Left lobe of liver (tissue), 2 donors: ENCODE measurements at regions not wholly inside any gene's neighbourhood (a gene's known extent, or its start where the extent isn't known, plus 50 kb on each side); places are given as distances from the start of the nearest gene placed in this dataset.
A peak's percentile ranks its signal among the peaks of the same experiment; 100 is the strongest.

Experiments used
- ATAC-seq: fragments of 200-7000 bp; cut with Tn5 transposase; one replicate; pipeline ENCODE4 v1.9.1; 2020; ENCODE audit warnings: mild to moderate bottlenecking, moderate library complexity
- DNase-seq: peaks from one replicate; pipeline ENCODE4 v3.0.0-alpha.2; 2020; ENCODE audit warnings: low spot score
- donor health status: DM: no; HTN: no; CAD: no; lungs with moderate emphysema.
- donor health status: DM: no; HTN: yes; CAD: no.

DNA sequence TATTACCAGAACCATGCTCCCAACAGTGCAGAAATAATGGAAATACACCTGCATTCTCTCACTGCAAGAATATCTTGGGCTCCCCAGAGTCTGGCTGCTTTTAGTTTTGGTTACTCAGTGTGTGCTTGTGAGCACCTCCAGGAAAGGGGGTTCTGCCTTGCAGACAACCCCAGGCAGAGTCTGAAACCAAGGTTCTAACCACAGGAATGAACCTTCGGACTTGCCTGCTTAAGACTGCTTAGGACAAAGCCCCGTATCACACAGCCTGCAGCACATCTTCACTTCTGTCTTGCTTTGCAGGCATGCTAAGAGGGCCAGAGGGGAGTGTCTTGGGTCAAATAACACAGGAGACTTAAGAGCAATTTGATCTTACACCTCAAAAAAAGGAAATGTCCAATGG lies 94.8 kb upstream of the SPATA31C2 start:
- DNase-seq (no peak), ATAC-seq (no peak)

- ATAC-seq: no peak
- DNase-seq: no peak
These were observed 92.3 kb upstream of the SPATA31C2 start for GRCh38 chr9:88230612-88231011.

DNA sequence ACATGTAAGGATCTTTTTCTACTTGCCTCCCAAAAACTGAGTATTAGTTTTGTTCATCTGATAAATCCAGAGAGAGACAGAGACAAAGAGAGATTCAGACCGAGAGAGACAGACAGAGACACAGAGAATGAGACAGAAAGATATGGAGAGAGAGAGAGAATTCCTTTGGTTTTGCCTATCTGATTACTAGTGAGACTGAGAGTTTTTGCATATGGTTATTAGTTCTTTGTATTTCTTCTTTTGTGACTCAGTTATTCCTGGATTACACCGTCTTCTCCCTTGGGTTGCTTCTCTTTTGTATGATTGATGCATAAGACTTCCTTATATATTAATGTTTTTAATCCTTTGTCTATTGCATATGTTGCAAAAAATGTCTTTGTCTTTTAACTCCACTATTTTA lies 91.2 kb upstream of the SPATA31C2 start:
- ATAC-seq (no peak), DNase-seq (no peak)

- no peak for DNase-seq
- no peak for ATAC-seq
These were observed 86.7 kb upstream of the SPATA31C2 start for GRCh38 chr9:88224938-88225337.

DNA sequence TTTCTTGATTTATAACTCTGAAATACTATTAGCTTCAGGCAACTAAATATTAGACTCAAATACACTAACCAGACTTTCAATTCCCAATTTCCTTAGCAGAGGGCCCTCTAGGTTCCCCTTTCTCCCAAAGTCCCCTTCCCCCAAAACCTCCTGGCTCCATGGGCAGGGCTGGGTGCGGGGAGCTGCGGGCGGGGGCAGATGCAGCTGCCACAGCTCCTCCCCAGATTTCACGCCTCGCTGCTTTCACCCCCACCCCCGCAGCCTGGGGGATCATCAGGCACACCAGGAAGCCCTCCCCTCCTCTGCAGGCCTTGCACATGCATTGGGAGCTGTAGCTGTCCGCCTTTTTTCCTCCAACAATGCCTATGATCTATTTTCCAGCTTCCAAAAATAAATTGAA lies 82.8 kb upstream of the SPATA31C2 start:
- no peak for ATAC-seq
- no peak for DNase-seq

DNA sequence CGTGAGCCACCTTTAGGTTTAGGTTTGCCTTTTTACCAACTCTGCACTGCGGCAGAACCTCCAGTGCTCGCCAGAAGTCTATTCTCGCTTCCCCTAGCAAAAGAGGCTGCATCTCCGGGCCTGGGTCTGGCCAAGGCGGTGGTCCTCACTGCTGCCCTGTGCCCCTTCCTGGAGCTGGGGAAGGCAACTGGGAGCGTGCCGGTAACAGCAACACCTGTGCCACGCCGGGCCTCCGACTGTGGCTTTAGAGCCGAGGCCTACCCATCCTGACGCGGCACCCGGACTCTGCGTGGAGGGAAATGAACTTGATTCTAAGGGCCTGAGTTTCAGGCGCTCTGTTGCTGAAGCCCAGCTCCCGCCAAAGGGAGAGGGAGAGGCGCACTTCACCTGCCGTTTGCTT lies 82.4 kb upstream of the SPATA31C2 start:
- DNase-seq (no peak), ATAC-seq (no peak)

DNA sequence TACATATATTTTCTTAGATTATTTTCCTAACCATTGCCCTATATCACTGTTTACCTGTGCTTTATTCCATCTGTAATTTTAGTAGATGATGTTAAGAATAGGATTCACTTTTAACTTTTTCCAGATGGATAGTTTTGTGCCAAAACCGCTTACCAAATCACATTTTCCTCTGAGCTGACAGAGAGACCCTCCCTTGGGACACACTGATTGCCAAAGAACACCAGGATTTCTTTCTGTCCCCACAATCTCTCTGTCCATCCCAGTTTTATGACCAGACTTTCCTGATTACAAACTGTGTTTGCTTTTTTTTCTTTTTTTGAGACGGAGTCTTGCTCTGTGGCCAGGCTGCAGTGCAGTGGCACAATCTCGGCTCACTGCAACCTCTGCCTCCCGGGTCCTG lies 81.3 kb upstream of the SPATA31C2 start:
- DNase-seq: no peak

DNA sequence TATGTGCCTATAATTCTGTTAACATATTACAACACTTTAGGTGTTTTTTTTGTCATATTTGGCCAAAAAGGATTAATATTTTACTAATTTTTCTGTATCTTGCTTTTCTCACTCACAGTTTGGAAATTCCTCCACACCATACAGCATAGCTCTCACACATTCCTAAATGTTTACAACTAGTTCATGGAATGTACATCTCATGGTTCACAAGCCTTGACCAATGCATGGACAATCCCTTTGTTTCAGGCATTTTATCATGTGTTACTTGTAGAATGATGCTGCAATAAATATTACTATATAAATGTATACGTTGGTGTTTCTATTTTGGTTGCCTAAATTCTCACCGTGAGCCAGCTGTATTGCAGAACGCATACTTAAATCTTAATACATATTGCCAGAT lies 80.5 kb upstream of the SPATA31C2 start:
- no peak for ATAC-seq
- DNase-seq: no peak

More for the DNA sequence above, 81.3 kb upstream of the SPATA31C2 start:
- no peak for ATAC-seq

DNA sequence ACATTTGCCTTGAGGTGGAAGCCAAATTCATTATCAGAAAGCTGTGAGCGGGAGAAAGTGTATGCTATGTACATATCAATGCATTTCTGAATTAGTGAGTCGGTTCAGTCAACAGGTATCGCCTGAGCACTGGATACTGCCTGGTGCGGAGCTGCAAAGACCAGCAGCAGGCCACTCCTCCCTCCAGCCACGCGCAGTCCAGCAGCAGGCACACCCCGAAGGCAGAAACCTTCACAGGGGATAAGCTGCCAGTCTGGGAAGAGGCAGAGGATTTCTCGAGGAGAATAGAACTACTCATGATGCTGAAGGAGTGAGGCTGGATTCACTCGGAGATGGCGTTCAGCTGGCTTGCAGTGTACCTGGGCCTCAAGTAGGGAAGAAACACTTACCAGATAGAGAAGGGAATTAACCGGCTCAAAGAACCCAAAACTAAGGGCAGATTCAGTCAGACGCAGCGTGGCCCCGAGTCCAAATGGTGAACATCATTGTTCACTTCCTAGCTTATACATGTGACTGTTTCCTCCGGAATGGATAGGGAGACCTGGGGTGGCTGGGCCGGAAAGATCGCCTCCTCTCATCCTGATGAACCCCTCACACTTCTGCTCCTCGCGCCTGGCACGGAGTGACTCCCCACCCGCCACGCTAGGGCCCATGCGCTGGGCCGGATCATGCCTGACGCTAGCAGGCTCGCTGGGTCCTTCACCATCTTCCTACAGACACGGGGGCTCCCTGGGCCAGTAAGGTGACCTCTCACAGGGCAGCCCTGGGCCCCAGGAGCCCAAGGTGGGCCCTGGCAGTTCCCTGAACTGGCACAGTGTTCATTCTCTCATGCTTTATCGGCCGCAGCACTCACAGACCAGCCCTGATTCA lies 78.1 kb upstream of the SPATA31C2 start:
- no peak for DNase-seq
- no peak for ATAC-seq

DNA sequence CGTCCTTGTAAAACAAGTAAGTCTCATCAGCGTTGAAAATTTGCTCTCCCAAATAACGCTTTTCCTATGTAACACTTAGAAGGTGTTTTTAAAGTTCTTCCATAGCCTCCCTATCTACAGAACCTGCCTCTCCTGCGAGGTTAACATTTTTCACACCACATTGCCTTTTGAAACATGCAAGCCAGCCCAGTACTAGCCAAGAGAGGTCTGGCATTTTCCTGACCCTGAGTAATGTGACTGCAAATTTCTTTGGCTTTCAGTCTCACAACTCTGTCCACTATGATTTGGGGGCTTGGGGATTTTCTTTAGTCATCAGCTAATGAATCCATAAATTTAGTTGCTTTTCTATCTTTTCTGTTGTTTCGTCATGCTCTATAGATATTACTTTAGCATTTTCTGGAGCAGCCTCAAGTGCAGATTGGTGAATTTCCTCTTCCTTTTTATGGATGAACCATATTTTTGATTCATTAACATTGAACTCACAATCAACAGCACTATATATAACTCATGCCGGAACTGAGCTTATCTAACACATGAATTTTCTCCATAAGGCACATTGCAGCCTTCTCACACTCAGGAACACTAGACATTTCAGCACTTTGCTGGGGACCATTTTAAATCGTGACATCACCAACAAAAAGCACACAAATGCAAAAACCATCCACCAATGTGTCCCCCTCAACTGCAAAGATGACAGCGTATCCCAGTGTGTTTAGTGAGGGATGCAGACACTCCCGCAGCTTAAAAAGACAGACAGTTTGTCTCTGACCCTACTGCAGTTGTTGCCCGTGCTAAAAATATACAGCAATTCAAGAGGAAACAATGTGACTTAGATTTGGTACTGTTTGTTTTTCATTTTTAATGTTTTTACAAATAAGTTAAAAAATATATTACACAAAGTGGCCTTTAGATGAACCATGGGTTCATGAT lies 77.2 kb upstream of the SPATA31C2 start:
- no peak for DNase-seq

GRCh38 chr9:88202321-88202720 lies 64.0 kb upstream of the SPATA31C2 start:
- ATAC-seq: no peak
- no peak for DNase-seq

More for the DNA sequence above, 77.2 kb upstream of the SPATA31C2 start:
- ATAC-seq: no peak

- DNase-seq: no peak
These were observed 60.1 kb upstream of the SPATA31C2 start for GRCh38 chr9:88198341-88198807.

DNA sequence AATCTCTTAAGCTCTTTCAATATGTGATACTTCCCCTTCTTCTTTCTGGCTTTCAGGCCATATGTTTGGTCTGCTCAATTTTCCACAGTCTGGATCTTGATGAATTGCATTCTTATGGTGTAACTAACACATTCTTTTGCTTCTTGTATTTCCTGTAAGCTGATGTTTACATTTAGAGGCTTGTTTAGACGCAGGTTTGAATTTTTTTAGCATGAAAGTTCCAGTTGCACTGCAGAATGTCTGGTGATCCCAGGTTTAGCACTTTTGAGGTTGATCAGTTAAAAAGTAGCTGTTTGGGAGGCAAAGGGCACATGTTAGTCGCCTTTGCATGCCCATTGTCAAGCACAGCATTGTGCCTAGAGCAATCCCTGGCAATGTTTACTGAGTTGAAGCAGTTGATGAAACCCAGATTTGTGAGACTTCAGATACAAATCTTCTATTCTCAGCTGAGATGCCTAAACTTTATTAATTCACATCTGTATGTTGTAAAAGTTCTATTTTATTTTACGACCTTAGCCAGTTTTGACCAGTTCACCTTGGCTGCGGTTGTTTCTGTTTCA lies 59.6 kb upstream of the SPATA31C2 start:
- no peak for DNase-seq
- ATAC-seq: no peak

More at GRCh38 chr9:88198341-88198807, 60.1 kb upstream of the SPATA31C2 start:
- ATAC-seq: no peak

GRCh38 chr9:88197016-88197415 lies 58.7 kb upstream of the SPATA31C2 start:
- DNase-seq: no peak
- ATAC-seq: no peak

DNA sequence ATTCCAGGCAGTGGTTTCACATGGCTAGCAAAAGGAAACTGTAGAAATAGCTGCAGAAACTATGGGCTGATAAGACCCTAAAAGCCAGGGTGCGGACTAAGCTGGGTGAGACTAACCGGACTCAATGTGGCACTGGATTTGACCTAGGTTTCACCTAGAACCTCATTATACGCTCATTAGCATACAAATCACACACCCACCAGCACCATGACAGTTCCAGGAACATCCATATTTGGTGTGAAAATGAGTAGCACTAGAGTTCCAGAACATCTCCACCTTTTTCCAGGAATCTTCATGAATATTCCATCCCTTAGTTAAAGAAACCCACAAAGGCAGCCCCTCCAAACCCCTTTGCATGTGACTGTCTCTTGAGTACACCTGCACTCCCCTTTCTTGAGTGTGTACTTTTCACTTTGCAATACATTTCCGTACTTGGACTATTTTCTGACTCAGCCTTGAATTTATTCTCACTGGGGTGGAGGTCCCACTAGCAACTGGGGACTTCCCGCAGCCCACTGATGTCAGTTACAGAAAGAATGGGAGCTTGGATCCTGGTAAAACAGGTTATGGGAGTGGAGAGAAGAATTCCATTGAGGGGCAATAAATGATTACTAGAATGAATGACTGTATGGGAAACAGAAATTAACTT lies 58.0 kb upstream of the SPATA31C2 start:
- ATAC-seq: no peak
- no peak for DNase-seq

DNA sequence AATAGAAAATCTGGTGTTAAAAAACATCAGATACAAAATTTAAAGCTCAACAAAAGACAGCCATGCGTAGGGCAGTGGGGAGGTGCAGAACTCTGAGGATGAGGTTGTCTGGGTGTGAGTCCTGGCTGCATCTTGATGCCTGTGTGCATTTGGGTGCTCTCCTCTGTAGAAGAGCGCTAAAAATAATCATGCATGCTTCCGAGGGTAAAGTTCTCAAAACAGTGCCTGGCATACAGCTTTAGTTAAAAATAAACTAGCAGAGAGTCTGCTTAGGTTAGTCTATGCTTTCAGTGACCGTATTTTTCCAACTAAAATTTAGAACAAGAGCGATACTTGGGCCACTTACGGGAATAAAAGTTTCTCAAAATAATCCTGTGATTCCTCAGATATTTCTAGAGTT lies 55.5 kb upstream of the SPATA31C2 start:
- DNase-seq: peak; percentile 52
- ATAC-seq: peak; percentile 97

- no peak for ATAC-seq
- DNase-seq: no peak
These were observed 53.2 kb upstream of the SPATA31C2 start for GRCh38 chr9:88191456-88191855.

- no peak for DNase-seq
- no peak for ATAC-seq
These were observed 51.1 kb upstream of the SPATA31C2 start for GRCh38 chr9:88189371-88189770.
